ENCODE measurements at regions not wholly inside any gene's neighbourhood (a gene's known extent, or its start where the extent isn't known, plus 50 kb on each side); places are given as distances from the start of the nearest gene placed in this dataset.

DNA sequence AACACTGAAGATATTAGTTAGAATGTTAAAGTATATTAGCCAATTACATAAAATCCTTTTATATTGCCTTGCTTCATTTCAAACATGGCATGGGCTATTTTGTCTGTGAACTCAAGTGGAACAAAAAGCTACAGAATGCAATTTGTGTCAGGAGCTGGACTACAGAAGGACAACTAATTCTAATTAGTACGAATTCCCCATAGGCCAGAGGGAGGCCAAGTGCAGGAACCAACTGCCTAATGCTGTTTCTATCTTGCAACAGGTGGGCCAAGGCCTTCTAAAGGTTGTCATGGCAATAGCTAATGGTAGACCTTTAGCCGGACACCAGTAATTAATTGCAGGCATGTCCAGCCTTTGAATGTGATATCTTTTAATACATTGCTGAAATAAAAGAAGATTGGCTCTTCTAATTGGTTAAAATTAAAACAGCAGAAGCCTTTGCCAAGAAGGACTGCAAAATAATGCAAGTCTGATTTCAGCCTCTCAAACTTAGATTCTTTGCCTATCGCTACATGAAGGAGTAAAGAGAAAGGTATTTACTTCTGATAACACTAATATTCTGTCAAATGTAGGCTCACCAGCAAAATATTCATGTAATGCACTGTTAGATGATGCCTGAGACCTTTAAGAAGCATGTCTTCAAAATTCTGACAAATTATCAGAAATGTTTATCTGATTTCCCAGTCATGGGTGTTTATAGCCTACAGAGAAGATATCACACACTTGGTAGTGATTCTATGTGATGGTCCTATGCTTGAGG, 232.1 kb downstream of the LMO4 start:
- no peak for DNase-seq (ENCODE audit: low read depth)

DNA sequence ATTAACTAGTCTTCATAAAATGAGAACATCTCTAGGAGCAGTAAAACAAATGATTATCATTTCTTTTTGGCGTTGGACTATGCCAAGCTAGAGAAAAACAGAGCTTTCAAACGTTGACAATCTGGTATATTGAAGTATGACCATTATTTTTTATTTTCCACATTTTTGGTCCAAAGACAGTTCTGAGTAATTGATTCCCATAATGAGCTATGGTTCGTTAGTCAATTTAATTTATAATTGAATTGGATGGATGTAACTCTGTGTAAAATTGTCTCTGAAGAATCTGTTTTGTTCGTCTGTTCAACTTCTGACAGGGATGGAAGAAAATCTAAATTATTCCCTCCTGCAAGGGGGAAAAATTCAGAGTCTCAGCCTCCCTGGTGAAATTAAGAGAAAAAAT, 234.5 kb downstream of the LMO4 start:
- no peak for DNase-seq (ENCODE audit: low read depth)

DNA sequence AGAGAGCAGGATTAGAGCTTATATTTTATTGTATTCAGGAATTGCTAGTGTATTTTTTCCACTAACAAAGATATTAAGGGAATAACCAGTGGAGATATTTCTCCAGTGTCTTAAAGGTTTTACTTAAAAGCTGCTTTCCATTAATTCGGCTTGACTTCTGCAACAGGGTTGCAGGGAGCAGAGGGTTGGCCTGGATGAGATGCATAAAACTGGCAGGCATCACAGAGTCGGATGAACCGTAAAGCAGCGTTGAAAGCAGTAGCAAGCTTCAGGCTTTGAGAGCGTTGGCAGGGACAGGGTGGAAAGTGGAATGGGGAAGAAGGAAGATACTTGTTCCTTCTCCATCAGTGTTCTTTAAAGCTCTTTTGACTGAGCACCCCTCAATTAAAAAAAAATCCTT, 237.2 kb downstream of the LMO4 start:
- DNase-seq (ENCODE audit: low read depth), result no peak

DNA sequence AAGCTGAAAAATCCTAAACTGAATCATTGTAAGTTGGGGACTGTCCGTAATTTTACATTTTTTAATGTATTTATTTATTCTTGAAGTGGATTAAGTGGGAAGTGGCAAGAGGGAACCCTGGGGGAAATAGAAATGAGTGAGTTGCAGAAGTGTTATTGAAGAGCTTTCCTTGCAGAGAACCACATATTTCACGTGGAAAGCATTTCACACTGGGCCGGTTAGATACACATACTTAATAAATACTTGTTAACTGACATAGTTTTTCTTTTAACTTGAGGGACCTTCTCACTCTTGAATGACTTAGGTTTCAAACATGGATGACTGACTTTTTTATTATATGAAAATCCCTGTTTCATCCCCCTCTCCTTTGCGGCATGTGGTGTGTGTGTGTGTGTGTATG, 239.3 kb downstream of the LMO4 start:
- no peak for DNase-seq (ENCODE audit: low read depth)

DNA sequence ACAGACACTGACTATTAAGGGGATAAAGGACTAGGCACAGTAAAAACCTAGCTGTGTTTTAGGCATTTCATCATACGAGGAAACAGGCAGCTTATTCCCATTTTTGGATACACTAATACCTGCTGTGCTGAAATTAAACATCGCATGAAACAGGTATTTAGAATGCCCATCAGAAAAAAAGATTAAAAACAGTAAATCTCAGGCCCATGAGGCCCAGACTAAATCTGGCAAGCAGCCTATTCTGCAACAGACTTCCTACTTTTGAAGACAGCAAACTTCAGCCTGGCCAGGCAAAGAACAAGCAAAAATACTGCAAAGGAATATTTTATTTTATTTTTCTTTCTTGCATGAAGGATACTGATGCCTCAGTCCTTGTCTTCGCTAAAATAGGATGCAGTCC, 240.2 kb downstream of the LMO4 start:
- no peak for DNase-seq (ENCODE audit: low read depth)

DNA sequence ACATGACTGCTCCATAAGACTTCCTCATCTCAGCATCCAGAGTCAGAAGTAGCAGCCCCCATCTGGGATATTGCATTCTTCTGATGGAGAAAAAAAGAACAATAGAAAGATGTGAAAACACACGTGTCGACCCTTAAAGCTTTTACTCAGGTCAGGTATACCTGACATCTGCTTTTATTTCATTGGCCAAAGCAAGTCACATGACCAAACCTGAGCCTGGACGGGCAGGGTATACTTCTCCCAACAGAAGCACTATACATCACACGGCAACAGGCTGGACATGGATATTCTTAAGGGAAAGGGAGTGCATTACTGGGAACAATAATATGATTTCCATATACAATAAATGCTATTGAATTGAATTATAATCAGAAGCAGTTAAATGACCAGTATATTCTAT, 243.3 kb downstream of the LMO4 start:
- DNase-seq (ENCODE audit: low read depth), result no peak

DNA sequence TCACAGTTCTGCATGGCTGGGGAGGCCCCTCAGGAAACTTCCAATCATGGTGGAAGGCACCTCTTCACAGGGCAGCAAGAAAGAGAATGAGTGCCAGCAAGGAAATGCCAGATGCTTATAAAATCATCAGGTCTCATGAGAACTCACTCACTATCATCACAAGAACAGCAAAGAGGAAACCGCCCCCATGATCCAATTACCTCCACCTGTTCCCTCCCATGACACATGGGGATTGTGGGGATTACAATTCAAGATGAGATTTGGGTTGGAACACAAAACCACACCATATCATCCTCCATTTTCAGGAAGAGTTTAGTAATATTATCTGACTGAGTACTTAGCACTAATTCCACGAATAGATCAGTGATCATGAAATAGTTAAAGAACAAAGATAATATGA, 244.2 kb downstream of the LMO4 start:
- no peak for DNase-seq (ENCODE audit: low read depth)

DNA sequence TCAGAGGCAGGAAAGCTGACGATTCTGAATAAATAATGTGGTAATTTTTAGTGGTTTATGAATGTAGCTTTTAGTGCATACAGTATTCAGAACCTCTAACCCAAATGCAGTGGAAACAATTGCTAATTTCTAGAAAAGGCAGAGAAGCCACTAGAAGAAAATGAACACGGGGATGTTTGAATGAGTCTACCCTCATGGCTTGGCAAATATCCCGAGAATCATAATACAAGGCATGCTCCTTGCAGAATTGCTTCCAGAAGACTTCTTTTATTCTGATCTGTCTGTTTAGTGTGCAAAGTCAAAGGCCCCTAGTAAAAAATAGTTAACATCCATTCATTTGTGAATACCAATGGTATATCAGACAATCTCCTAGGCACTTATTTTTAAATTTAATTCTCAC, 246.8 kb downstream of the LMO4 start:
- DNase-seq (ENCODE audit: low read depth), result no peak

DNA sequence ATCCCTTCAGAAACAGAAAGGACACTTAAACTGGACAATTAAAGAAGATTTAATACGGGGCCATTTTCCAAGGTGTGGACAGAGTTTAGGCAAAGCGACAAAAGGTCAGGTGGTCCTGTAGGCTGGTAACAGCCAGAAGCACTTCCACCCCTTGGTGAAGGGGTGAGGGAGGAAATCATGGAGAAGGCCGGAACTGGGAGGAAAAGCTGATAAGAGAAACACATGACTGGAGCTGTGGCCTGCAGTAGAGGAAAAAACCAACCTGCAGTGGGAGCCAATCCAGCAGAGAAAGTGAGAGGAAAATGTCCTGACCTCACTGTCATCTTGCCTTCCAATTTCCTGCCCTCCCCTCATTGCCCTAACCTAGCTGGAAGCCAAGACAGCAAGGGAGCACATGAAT, 249.8 kb downstream of the LMO4 start:
- no peak for DNase-seq (ENCODE audit: low read depth)

DNA sequence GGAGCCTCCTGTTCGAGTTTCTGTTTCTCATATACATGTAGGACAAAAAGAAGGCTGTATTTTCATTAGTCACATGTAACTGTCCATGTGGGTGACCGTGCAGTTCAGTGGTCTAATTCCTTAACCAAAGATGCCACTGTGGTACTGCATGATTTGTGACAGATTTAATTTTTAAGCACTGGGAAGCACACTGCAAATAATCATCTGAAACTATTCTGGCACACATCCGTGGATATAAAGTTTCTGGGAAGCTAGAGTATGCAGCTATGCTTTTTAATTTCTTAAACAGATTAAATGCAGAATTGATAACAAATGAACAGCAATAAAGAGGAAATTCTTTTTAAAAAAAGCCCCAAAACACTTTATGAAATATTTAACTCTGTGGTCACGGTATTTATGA, 254.8 kb downstream of the LMO4 start:
- no peak for DNase-seq (ENCODE audit: low read depth)

DNA sequence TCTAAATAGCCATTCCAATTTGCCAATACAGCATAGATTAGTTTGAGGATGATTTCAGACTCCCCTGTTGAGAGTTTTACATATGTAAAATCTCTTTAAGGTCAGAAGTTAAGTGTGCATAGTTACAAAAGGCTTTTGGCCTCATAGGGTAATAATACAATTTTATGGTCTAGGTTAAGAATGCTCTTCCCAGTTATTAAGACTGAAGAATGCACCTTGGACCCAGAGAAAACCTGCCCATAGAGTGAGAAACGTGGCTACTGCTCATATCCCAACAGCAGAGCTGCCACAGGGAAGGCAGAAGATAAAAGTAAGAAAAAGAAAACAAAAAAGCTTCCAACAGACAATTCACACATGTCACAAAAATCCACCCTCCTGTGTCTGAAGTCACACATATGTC, 255.9 kb downstream of the LMO4 start:
- DNase-seq (ENCODE audit: low read depth), result no peak

DNA sequence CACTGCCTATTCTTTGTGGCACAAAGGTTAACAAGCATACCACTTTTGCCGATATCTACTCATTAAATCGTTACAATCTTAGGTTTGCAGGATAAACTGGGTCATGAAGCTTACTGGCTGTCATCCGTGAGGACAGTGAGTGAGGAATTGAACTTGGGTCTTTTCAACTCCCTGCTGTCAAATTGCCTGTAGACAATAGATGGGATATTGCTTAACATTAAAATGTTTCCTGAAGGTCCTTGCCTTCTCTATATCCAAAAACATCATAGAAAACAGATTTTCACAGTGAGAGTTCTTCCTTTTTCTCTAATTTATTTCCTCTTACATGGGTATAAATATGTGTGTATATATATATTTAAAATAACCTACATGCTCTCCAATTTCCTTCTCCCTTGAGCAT, 257.8 kb downstream of the LMO4 start:
- no peak for DNase-seq (ENCODE audit: low read depth)

DNA sequence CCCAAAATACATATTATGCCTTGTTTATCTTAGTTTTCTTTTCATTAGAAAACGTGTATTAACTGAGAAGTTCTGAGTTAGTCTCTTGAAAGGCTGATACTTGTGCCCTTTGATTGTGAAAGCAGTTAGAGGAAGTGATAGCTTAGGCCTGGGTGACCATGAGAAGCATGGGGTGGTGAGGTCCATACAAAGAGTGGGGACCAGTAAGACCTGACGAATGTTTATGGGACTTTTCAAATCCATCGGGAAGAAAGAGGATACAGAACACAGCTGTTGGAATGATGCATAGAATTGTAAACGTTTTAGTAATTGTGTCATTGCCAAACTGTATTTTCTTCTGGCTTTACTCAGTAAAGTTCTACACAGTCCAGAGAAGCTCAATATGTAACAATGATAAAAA, 259.8 kb downstream of the LMO4 start:
- no peak for DNase-seq (ENCODE audit: low read depth)

DNA sequence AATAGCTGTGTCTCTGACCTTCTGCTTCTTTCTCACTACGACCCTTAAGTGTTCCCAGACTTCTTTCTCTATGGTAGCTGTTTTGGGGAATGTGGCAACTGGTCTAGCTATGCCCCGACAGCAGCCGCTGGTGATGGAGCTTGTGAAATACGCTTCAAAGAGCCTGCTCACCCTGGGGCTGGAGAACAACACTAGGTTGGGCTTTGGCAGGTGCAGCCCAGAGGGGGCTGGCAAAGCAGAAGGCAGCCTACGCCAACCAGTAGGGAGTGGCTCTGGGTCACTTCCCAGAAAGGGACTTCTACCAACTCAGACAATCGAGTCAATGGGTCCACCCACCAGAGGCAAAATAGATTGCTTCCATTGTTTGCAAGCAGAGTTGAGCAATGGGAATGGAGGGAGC, 262.8 kb downstream of the LMO4 start:
- no peak for DNase-seq (ENCODE audit: low read depth)

DNA sequence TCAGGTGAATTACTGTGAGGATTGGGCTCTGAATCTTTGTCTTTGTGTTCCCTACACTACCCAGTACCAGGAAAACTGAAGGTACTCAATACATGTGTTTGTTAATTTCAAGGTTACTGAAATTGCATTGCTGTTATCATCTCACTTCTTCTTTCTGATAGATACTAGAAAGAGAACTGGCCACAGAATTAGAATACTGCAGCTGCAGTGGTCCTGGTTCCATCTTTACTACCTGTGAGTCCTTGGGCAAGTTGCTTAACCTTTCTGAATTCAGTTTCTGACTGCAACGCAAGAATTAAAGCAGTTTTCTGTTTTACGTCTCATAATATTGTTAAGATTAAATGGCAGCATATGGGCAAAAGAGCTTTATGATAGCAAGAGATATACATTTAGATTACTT, 263.5 kb downstream of the LMO4 start:
- no peak for DNase-seq (ENCODE audit: low read depth)

DNA sequence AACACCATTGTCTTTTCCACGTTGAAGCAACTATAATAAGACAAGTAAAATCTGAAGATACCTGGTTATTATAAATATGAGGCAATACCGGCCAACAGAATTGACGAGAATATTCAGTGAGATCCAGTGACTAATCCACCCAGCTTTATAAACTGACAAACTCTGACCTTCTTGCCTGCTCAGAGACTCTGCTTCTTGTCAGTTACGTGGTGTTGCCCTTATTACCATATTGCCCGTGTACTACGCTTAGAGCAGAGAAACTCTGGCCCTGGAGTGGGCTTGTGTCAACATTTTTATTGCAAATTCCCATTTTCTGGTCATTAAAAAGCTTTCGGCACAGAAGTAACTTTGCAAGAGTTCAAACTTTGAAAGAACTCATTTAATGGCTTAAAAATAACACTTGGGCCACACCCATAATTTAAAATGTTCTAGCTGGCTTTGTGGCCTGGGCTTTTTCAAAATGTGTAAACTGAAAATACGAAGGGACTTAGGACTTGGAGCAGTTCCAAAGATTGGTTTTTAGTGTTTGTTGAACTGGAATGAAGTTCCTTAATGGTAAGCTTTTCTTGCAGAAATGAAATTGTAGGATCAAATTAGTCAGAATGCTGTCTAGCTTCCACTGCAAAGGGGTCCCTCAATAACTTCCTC, 266.2 kb downstream of the LMO4 start:
- DNase-seq (ENCODE audit: low read depth), result no peak

DNA sequence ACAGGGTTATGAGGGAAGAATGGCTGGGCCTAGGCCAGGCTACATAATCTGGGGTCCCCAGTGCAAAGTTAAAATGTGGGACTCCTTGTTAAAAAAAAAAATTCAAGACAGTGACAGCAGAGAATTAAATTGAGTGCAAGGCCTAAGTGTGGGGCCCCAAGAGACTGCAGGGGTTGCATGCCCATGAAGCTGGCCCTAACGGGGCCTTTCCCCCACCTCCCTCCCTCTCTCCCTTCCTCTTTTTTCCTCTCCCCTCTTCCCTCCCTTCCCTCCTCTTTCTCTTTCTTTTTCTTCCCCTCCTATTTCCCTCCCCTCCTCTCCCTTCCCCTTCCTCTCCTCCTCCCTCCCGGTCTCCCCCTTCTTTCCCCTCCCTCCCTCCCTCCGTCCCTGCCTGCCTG, 266.7 kb downstream of the LMO4 start:
- DNase-seq (ENCODE audit: low read depth), result no peak

DNA sequence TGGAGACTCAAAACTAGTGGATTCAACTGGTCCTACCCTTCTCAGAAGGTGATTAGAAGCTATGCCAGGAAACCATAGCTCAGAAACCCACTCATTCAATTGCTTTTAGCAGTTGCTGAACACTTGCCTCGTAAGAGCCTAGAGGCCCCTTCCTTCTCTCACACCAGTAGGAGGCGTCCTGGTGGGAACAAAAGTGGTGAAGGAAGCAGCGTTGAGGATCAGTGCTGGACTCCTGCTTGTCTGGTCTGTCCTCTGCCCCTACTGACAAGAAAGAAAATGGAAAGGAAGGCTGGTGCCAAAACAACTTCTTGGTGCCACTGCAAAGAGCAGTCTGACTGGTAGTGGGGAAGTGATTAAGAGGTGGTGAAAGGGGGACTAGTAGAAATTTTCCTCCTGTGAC, 269.7 kb downstream of the LMO4 start:
- DNase-seq (ENCODE audit: low read depth), result no peak

DNA sequence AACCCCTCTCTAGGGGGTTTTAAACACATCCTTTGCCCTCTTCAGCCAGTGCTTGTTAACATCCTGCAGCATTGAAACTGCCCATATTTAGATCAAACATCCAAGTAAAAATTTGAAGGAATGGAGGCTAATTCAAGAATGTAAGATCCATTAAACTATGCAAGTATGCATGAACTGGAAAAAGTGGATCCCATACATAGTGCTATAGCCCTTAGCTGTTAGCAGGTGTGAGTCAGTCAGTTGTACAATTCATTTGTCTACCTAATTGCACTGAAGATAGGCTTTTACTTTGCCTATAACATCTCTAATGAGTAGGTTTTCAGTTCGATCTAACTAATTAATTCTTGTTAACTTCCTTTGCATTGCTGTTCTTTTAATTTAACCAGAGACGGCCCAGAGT, 270.9 kb downstream of the LMO4 start:
- no peak for DNase-seq (ENCODE audit: low read depth)

DNA sequence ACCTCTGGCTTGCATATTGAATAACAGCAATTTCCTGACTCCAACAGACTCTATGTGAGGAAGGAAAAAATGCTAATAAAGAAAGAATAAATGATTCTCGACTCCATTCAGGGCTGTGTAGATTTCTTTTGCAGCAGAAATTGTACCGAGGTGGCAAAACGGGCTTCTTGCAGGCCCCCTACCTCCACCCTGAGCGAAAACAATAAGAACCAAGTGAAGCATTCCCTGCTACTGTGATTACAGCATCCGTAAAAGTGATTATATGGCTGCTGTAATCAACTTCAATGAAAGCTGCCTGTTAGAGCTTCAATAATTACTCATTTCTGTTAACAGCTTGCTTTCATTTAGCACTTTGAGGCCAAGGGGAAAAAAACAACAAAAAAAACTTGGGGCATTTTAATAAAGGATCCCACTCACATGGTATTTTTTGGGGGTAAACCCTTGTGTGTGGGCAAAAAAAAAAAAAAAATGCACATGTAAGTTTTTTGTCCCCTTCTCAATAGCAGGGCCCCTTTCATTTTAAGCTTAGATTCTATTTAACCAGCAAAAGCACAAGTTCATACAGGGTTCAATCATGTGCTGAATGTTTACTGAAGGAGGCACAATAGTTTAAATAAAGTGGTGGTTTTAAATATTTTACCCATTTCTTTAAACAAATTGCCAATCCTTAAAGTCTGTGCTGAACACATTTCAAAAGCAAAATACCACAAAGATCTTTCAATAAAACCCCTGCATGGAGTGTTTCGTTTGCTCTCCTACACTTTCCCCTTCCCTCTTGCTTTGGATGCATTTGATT, 271.6 kb downstream of the LMO4 start:
- no peak for DNase-seq (ENCODE audit: low read depth)

DNA sequence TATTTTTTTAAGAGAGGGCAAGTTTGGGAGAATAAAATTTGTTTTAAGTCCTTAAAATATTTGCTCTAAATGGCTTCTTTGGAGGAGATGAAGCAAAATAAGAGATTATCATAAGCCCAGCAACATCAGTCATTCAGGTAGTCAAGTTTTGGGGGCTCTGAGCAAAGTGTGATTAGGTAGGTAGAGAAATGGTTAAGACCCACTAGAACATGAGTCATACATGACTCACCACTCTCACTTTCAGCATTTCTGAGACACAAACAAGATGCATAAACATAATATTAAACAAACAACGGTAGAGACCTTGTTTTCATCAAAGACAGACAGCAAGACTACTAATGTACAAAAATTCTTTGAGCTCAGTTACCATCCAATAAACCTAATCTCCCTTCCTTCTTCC, 272.2 kb downstream of the LMO4 start:
- DNase-seq (ENCODE audit: low read depth), result no peak

DNA sequence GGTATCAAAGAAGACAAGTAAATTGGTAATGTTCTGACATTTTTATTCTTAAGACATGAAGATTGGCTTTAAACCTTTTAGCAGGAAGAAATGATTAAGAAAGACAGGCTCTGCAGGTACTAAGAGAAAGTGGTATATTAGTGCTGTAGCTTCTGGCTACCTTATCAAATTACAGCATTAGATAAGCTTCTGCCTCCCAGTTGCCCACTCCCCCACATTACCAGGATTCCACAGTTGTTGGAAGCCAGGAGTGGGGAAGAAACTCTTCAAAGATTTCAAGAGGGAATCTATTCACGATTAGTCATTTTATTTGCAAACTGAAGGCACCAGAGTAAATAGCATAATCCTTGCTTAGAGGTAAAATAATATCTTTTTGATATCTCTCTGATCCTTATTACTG, 274.9 kb downstream of the LMO4 start:
- DNase-seq (ENCODE audit: low read depth), result no peak

DNA sequence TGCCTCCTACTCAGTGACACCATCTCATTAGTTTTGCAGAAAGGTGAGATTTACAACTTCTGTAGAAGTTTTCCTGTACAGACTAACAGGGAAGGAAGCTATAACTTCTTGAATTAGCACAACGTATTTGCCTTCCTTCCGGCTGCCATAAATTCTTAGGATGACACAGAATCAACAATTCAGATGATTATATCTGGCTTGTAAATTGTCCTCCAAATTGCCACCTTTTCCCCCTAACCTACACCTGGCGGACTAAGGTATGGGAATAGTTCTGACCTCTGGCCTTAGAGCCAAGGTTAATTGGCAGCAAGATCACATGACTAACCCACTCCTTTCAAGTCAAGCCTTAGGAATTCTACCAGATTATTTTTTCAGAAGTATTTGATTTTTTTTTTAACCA, 284.3 kb downstream of the LMO4 start:
- DNase-seq (ENCODE audit: low read depth), result no peak

All from activated T-helper 9 cell treated with anti-CD3 and anti-CD28 coated beads, Interleukin-2, amount 50 U/mL, for 16 hours (primary cell).